ENCODE measurements at regions not wholly inside any gene's neighbourhood (a gene's known extent, or its start where the extent isn't known, plus 50 kb on each side); places are given as distances from the start of the nearest gene placed in this dataset.

- H3K4me3 ChIP-seq (ENCODE audit: extremely low read depth in 1 of 4, insufficient read depth in 2 of 4, low read depth in 3 of 4, low read length in 4 of 4): no peak overlapping the region
- ChIA-PET CTCF (ENCODE audit: partially characterized antibody) (interaction anchor here (0.6 to 1.9 kb wide), 4 partner anchors 8 to 342 kb away, joined by 3 to 5 read pairs (median 4); no protein-coding TSS in a partner anchor), POLR2A (ENCODE audit: partially characterized antibody) (no interaction called here)
- no peaks in the 10 kb centered on the region for H3K36me3 ChIP-seq (ENCODE audit: control insufficient read depth in 2 of 4, insufficient read depth in 4 of 4, low read length in 3 of 4)
- no peak overlapping the region for H3K27ac ChIP-seq (ENCODE audit: low read depth, low read length)
- H3K18ac ChIP-seq (ENCODE audit: extremely low read depth, low read length): no peak overlapping the region
- no peaks in the 10 kb centered on the region for H3K79me2 ChIP-seq (ENCODE audit: control insufficient read depth in 1 of 2, insufficient read depth in 2 of 2, low read length in 2 of 2)
- 87% methylated on average over 3 of the region's 3 CpGs; no CpG with 5 or more reads in 1 of the 2 experiments for WGBS, 2 experiments (ENCODE audit: extremely low coverage in 1 of 2, insufficient coverage in 1 of 2, insufficient read length in 1 of 2, insufficient replicate concordance in 2 of 2, low coverage in 1 of 2, low lambda C conversion rate in 2 of 2, missing lambda C conversion rate in 1 of 2)
- no peak for FAIRE-seq
- H2BK15ac ChIP-seq (ENCODE audit: low read length): no peak overlapping the region
- no peak overlapping the region for H4K8ac ChIP-seq (ENCODE audit: extremely low read depth, insufficient read depth, low read length)
- H3K27me3 ChIP-seq (replicated peaks in 1 of 4; ENCODE audit: control insufficient read depth in 3 of 4, extremely low read depth in 1 of 4, insufficient read depth in 3 of 4, low read length in 3 of 4): no peaks in the 10 kb centered on the region; a peak in 1 of 7 replicates
- H2BK5ac ChIP-seq (ENCODE audit: low read depth, low read length): no peak overlapping the region
- H3K9me3 ChIP-seq (ENCODE audit: insufficient read depth in 2 of 2, low read depth in 1 of 2, low read length in 1 of 2): no peaks in the 10 kb centered on the region
- H3K9ac ChIP-seq (replicated peaks in 1 of 4; ENCODE audit: extremely low read depth in 1 of 4, low read depth in 3 of 4, low read length in 3 of 4): no peak overlapping the region
- no peak overlapping the region for H3K4ac ChIP-seq (replicated peaks; ENCODE audit: insufficient read length, low read depth, low read length)
- H3K4me2 ChIP-seq (ENCODE audit: insufficient read depth in 1 of 2, low read depth in 2 of 2, low read length in 2 of 2): no peak overlapping the region
- no peak overlapping the region for H2AFZ ChIP-seq (ENCODE audit: low read length)
- no peaks in the 10 kb centered on the region for H4K20me1 ChIP-seq (replicated peaks in 1 of 2; ENCODE audit: control insufficient read depth in 1 of 2, insufficient read depth in 2 of 2, low read length in 2 of 2)
- no peaks in the 10 kb centered on the region for H3K79me1 ChIP-seq (ENCODE audit: low read depth, low read length)
- H2AK5ac ChIP-seq (ENCODE audit: low read depth, low read length): no peak overlapping the region
- no peak overlapping the region for H3K23ac ChIP-seq (ENCODE audit: insufficient read length)
- no peak for DNase-seq (ENCODE audit: low read depth in 1 of 2, low spot score in 2 of 2)
- no peaks in the 10 kb centered on the region for H3K4me1 ChIP-seq (replicated peaks in 1 of 4; ENCODE audit: control insufficient read depth in 3 of 4, insufficient read depth in 4 of 4, low read length in 3 of 4)
- H4K5ac ChIP-seq (ENCODE audit: insufficient read length, low read depth, low read length): no peak overlapping the region
- H3K23me2 ChIP-seq (ENCODE audit: low read depth, low read length): no peaks in the 10 kb centered on the region
- no peak overlapping the region for H3K56ac ChIP-seq (replicated peaks; ENCODE audit: insufficient read length, low read depth, low read length)
- H2BK120ac ChIP-seq (replicated peaks; ENCODE audit: low read depth, low read length): no peak overlapping the region
- H3K14ac ChIP-seq (ENCODE audit: insufficient read length): no peak overlapping the region
- no peak overlapping the region for H2BK12ac ChIP-seq (ENCODE audit: low read depth, low read length)
- no peak overlapping the region for H4K91ac ChIP-seq (replicated peaks; ENCODE audit: insufficient read length, low read length)
- H2BK20ac ChIP-seq (ENCODE audit: low read length): no peak overlapping the region
- TF ChIP-seq CHD7 (IDR thresholded peaks at IDR 0.05; ENCODE audit: insufficient replicate concordance, low read length): no peak
Measured at GRCh38 chr15:68525815-68526214, 53.0 kb upstream of the CORO2B start.
